IMR-90 (cell line): ENCODE measurements at regions not wholly inside any gene's neighbourhood (a gene's known extent, or its start where the extent isn't known, plus 50 kb on each side); places are given as distances from the start of the nearest gene placed in this dataset.

Source experiments
- ATAC-seq: fragments of 200-7000 bp; cut with Tn5 transposase; 2 replicates; pipeline ENCODE4 v1.9.1; 2020; ENCODE audit warnings: low read depth, mild to moderate bottlenecking, moderate library complexity
- BruUV-seq: library from RNA; stranded (reverse); fragments of 400-500 nt; replicated peaks from 2 replicates; lab custom pipeline; 2021; lab: Mats Ljungman, UMichigan
- CTCF ChIA-PET: fragments of 300-600 bp; formaldehyde crosslinking; extraction: SDS; loops from one replicate; lab custom pipeline; 2021; ENCODE audit warnings: antibody characterized with exemption; lab: Yijun Ruan, JAX
- POLR2A ChIA-PET: fragments of 300-600 bp; sonication (Branson Sonifier 250); formaldehyde crosslinking; loops from one replicate; lab custom pipeline; 2022; ENCODE audit warnings: antibody characterized with exemption; ENCODE audit not compliant: unreplicated experiment; lab: Charles Lee
- DNase-seq: peaks from one replicate; pipeline ENCODE4 v3.0.0; 2013
- H2AFZ ChIP-seq: replicated peaks from 2 replicates; pipeline ENCODE3; 2013; ENCODE audit warnings: low read length, mild to moderate bottlenecking; ENCODE audit not compliant: poor library complexity
- H2AK5ac ChIP-seq: 2 replicates; pipeline ENCODE4 v1.6.1; 2013; ENCODE audit warnings: low read depth, low read length, inconsistent platforms
- H2AK9ac ChIP-seq: replicated peaks from 2 replicates; pipeline ENCODE3; 2013; ENCODE audit warnings: mild to moderate bottlenecking, low read depth, low read length, moderate library complexity; ENCODE audit not compliant: poor library complexity
- H2BK120ac ChIP-seq: 2 replicates; pipeline ENCODE4 v1.6.1; 2013; ENCODE audit warnings: low read depth, low read length, inconsistent platforms
- H2BK15ac ChIP-seq: 3 replicates; pipeline ENCODE4 v1.6.1; 2013; ENCODE audit warnings: low read depth, low read length, inconsistent platforms
- H2BK20ac ChIP-seq: 2 replicates; pipeline ENCODE4 v1.6.1; 2013; ENCODE audit warnings: low read depth, mild to moderate bottlenecking, inconsistent platforms, low read length, moderate library complexity
- H2BK5ac ChIP-seq: 2 replicates; pipeline ENCODE4 v1.6.1; 2013; ENCODE audit warnings: mild to moderate bottlenecking, low read depth, low read length, inconsistent platforms; ENCODE audit not compliant: poor library complexity, severe bottlenecking
- H3K14ac ChIP-seq: replicated peaks from 2 replicates; pipeline ENCODE4 v1.6.1; 2013; ENCODE audit warnings: low read depth, low read length, inconsistent platforms
- H3K18ac ChIP-seq: 2 replicates; pipeline ENCODE4 v1.6.1; 2013; ENCODE audit warnings: low read depth, low read length, control low read depth
- H3K23ac ChIP-seq: 2 replicates; pipeline ENCODE4 v1.6.1; 2013; ENCODE audit warnings: low read depth, low read length, inconsistent platforms
- H3K27ac ChIP-seq: 2 replicates; pipeline ENCODE4 v1.5.1; 2013; ENCODE audit warnings: mild to moderate bottlenecking, control low read depth, low read length; ENCODE audit not compliant: insufficient read depth
- H3K27me3 ChIP-seq: 2 replicates; pipeline ENCODE4 v1.6.1; 2013; ENCODE audit warnings: low read length; ENCODE audit not compliant: control insufficient read depth, insufficient read depth
- H3K36me3 ChIP-seq: 2 replicates; pipeline ENCODE4 v1.6.1; 2013; ENCODE audit warnings: low read length, mixed read lengths; ENCODE audit not compliant: control insufficient read depth, insufficient read depth
- H3K4ac ChIP-seq: 2 replicates; pipeline ENCODE4 v1.6.1; 2013; ENCODE audit warnings: low read depth, low read length, inconsistent platforms
- H3K4me1 ChIP-seq: 2 replicates; pipeline ENCODE4 v1.6.1; 2013; ENCODE audit warnings: low read length, mixed read lengths; ENCODE audit not compliant: control insufficient read depth, insufficient read depth
- H3K4me2 ChIP-seq: 2 replicates; pipeline ENCODE4 v1.6.1; 2013; ENCODE audit warnings: low read depth, mild to moderate bottlenecking, control low read depth, low read length, moderate library complexity
- H3K4me3 ChIP-seq: 2 replicates; pipeline ENCODE4 v1.5.1; 2013; ENCODE audit warnings: low read depth, mild to moderate bottlenecking, control low read depth, low read length, moderate library complexity; ENCODE audit not compliant: insufficient read depth
- H3K56ac ChIP-seq: 2 replicates; pipeline ENCODE4 v1.6.1; 2013; ENCODE audit warnings: low read length, inconsistent platforms; ENCODE audit not compliant: insufficient read depth; ENCODE audit errors: extremely low read depth
- H3K79me1 ChIP-seq, 2 experiments: 2 replicates each; pipeline ENCODE4 v1.6.1; 2013; ENCODE audit warnings: low read length in 2 of 2, inconsistent platforms in 1 of 2, low read depth in 1 of 2
- H3K9ac ChIP-seq: 2 replicates; pipeline ENCODE4 v1.6.1; 2013; ENCODE audit warnings: low read depth, low read length, control low read depth
- H3K9me1 ChIP-seq: 2 replicates; pipeline ENCODE4 v1.6.1; 2013; ENCODE audit warnings: low read length, inconsistent platforms; ENCODE audit not compliant: insufficient read depth
- H3K9me3 ChIP-seq: 2 replicates; pipeline ENCODE4 v1.6.1; 2013; ENCODE audit warnings: low read length; ENCODE audit not compliant: control insufficient read depth, insufficient read depth
- H4K20me1 ChIP-seq: 2 replicates; pipeline ENCODE4 v1.6.1; 2013; ENCODE audit warnings: low read length, inconsistent platforms; ENCODE audit not compliant: insufficient read depth
- H4K5ac ChIP-seq: 2 replicates; pipeline ENCODE4 v1.6.1; 2013; ENCODE audit warnings: mild to moderate bottlenecking, low read depth, low read length, control low read depth
- H4K8ac ChIP-seq, 2 experiments: 2 replicates each; pipeline ENCODE4 v1.6.1; 2013; ENCODE audit warnings: low read depth in 2 of 2, low read length in 2 of 2, control low read depth in 1 of 2, inconsistent platforms in 1 of 2
- H4K91ac ChIP-seq: 2 replicates; pipeline ENCODE4 v1.6.1; 2013; ENCODE audit warnings: low read depth, low read length, inconsistent platforms; ENCODE audit not compliant: insufficient read depth
- BHLHE40 ChIP-seq: fragments of 150-350 bp; IDR thresholded peaks from 2 replicates; pipeline ENCODE4 v1.6.1; 2016; ENCODE audit warnings: mild to moderate bottlenecking, low read depth, low read length
- CEBPB ChIP-seq: IDR thresholded peaks from 2 replicates; pipeline ENCODE4 v1.6.1; 2012; ENCODE audit warnings: low read depth, low read length, improper control_type of control experiment
- MAFK ChIP-seq: IDR thresholded peaks from 2 replicates; pipeline ENCODE4 v1.6.1; 2012; ENCODE audit warnings: low read depth, low read length, improper control_type of control experiment
- MAZ ChIP-seq: IDR thresholded peaks from 2 replicates; pipeline ENCODE4 v1.6.1; 2012; ENCODE audit warnings: low read depth, mild to moderate bottlenecking, low read length, improper control_type of control experiment, moderate library complexity, borderline replicate concordance
- MXI1 ChIP-seq: IDR thresholded peaks from 2 replicates; pipeline ENCODE4 v1.6.1; 2012; ENCODE audit warnings: low read depth, mild to moderate bottlenecking, low read length, moderate library complexity, borderline replicate concordance
- RAD21 ChIP-seq: IDR thresholded peaks from 2 replicates; pipeline ENCODE4 v1.6.1; 2012; ENCODE audit warnings: low read length, improper control_type of control experiment
- RFX5 ChIP-seq: IDR thresholded peaks from 2 replicates; pipeline ENCODE4 v1.8.0; 2012; ENCODE audit warnings: low read depth, mild to moderate bottlenecking, low read length, moderate library complexity
- WGBS, 2 experiments: methylation state at CpG; one replicate each; pipeline versions ENCODE4 v1.1.5 to v1.1.7; 2013; ENCODE audit warnings: missing lambda C conversion rate in 2 of 2; ENCODE audit not compliant: insufficient read length in 1 of 2; ENCODE audit errors: extremely low coverage in 2 of 2; 5-methylcytosine and 5-hydroxymethylcytosine counted together
- dilution Hi-C: fragments of 300-500 bp; cut with HindIII; formaldehyde crosslinking; loops from one replicate; pipeline ENCODE4 v1.14.3; 2018; ENCODE audit warnings: low sequenced_read_pairs; ENCODE audit not compliant: unreplicated experiment
- in situ Hi-C: fragments of 300-500 bp; cut with MboI; formaldehyde crosslinking; loops from 3 replicates; pipeline ENCODE4 v1.14.3; 2019; ENCODE audit warnings: low sequenced_read_pairs, inconsistent platforms, mixed read lengths
- intact Hi-C: fragments of 100-400 bp; cut with micrococcal nuclease; formaldehyde crosslinking; loops from 2 replicates; pipeline ENCODE4 v1.10.0; 2022

GRCh38 chr10:21399392-21400035, 126.0 kb downstream of the SKIDA1 start:
- WGBS, 2 experiments: no CpG with 5 or more reads among the region's 6 CpGs
- H3K23ac ChIP-seq: peak overlapping the region; percentile 75; the same call in 1 of the 2 replicates

More at GRCh38 chr10:21399392-21400035, 126.0 kb downstream of the SKIDA1 start:
- Histone ChIP-seq H3K79me1 (no peaks in the 10 kb centered on the region), H3K9ac (peak overlapping the region; percentile 49; the same call in 1 of the 2 replicates), H4K5ac (peak overlapping the region; percentile 16), H3K4me2 (peak overlapping the region; percentile 5; the same call in 1 of the 2 replicates), H2BK20ac (peak overlapping the region; percentile 96), H2BK5ac (peak overlapping the region; percentile 97), H2AK5ac (peak overlapping the region; percentile 68; the same call in 1 of the 2 replicates), H3K14ac (peak overlapping the region; percentile 53; the same call in 1 of the 2 replicates), H3K27ac (peak overlapping the region; percentile 47; the same call in 1 of the 2 replicates), H2BK120ac (peak overlapping the region; percentile 94), H3K36me3 (no peaks in the 10 kb centered on the region), H2BK15ac (peak overlapping the region; percentile 92; the same call in 1 of the 3 replicates), H3K9me3 (no peaks in the 10 kb centered on the region), H3K4me1 (peaks cover 19% of the 10 kb centered on the region), H3K9me1 (peaks cover 11% of the 10 kb centered on the region), H2AK9ac (no peak overlapping the region), H3K18ac (peak overlapping the region; percentile 30), H4K8ac (peak overlapping the region; percentile 48 to 94), H4K20me1 (no peaks in the 10 kb centered on the region), H3K56ac (0 out of 2 replicates have a peak overlapping the region, but pooled peaks have one; percentile 71), H2AFZ (no peak overlapping the region), H3K4me3 (no peak overlapping the region), H3K27me3 (no peaks in the 10 kb centered on the region), H3K4ac (peak overlapping the region; percentile 90), H4K91ac (peak overlapping the region; percentile 78)
- dilution Hi-C loops (no loop called here), in situ Hi-C loops (no loop called here), intact Hi-C loops (loop anchor here (1.0 to 2.0 kb wide), 2 partner anchors 80 to 107 kb away; no protein-coding TSS in a partner anchor)
- POLR2A ChIA-PET: no interaction called here
- ATAC-seq: peak; percentile 95
- CTCF ChIA-PET: no interaction called here
- TF ChIP-seq RAD21 (no peak), BHLHE40 (peak; percentile 82), CEBPB (peak; percentile 50; the same call in 1 of the 2 replicates), MAFK (no peak), RFX5 (peak; percentile 81), MAZ (peak; percentile 52; the same call in 1 of the 2 replicates), MXI1 (no peak)
- DNase-seq: peak; percentile 98
- no TSS peak for BruUV-seq
